T-cell (primary cell): ENCODE measurements at regions not wholly inside any gene's neighbourhood (a gene's known extent, or its start where the extent isn't known, plus 50 kb on each side); places are given as distances from the start of the nearest gene placed in this dataset.

Experiments
- ATAC-seq, 4 experiments: fragments of 200-7000 bp in 3 of 4; fragments of 150-1000 bp in 1 of 4; cut with Tn5 transposase; replicated peaks in 1 of 4; 1 replicate in 3 of 4; 2 replicates in 1 of 4; pipeline ENCODE4 v1.10.0; 2021; ENCODE audit warnings: moderate library complexity in 3 of 4, mild to moderate bottlenecking in 2 of 4, moderate number of reproducible peaks in 1 of 4
- CTCF ChIA-PET, 2 donors: fragments of 300-600 bp; sonication (Branson Sonifier 250); formaldehyde crosslinking; loops; one replicate each; lab custom pipeline; 2022; ENCODE audit warnings: antibody characterized with exemption in 2 of 2; lab: Charles Lee
- POLR2A ChIA-PET, 2 donors: fragments of 300-600 bp; sonication (Branson Sonifier 250); formaldehyde crosslinking; loops; one replicate each; lab custom pipeline; 2022; ENCODE audit warnings: antibody characterized with exemption in 2 of 2; lab: Charles Lee
- DNase-seq, 35 experiments: peaks; one replicate each; pipeline versions ENCODE4 v3.0.0 to v3.0.0-alpha.2; 2013 to 2023
- H3K27ac ChIP-seq: one replicate; pipeline ENCODE4 v1.5.1; 2013; ENCODE audit warnings: low read length
- H3K27me3 ChIP-seq, 2 experiments: replicated peaks in 1 of 2; 1 replicate in 1 of 2; 2 replicates in 1 of 2; pipeline versions ENCODE4 v1.6.1 to v1.7.0; 2013; ENCODE audit warnings: low read length in 1 of 2, mixed read lengths in 1 of 2; ENCODE audit not compliant: control insufficient read depth in 2 of 2, insufficient read depth in 2 of 2; ENCODE audit errors: extremely low read depth in 1 of 2
- H3K36me3 ChIP-seq, 2 donors: 1 replicate in 1 of 2; 2 replicates in 1 of 2; pipeline versions ENCODE4 v1.6.1 to v1.7.0; 2013; ENCODE audit warnings: low read length in 1 of 2; ENCODE audit not compliant: control insufficient read depth in 2 of 2, insufficient read depth in 1 of 2; ENCODE audit errors: extremely low read depth in 1 of 2
- H3K4me1 ChIP-seq, 2 experiments: 1 replicate in 1 of 2; 2 replicates in 1 of 2; pipeline versions ENCODE4 v1.6.1 to v1.7.0; 2013; ENCODE audit warnings: low read length in 2 of 2, mixed read lengths in 1 of 2; ENCODE audit not compliant: insufficient read depth in 2 of 2, control insufficient read depth in 1 of 2; ENCODE audit errors: extremely low read depth in 1 of 2
- H3K4me3 ChIP-seq, 2 donors: 1 replicate in 1 of 2; 2 replicates in 1 of 2; pipeline versions ENCODE4 v1.5.1 to v1.7.0; 2013; ENCODE audit warnings: mild to moderate bottlenecking in 2 of 2, low read length in 1 of 2, moderate library complexity in 1 of 2; ENCODE audit not compliant: control insufficient read depth in 1 of 2; ENCODE audit errors: extremely low read depth in 1 of 2
- H3K9me3 ChIP-seq: 2 replicates; pipeline ENCODE4 v1.7.0; 2013
- H3K27ac Mint-ChIP-seq, 2 donors: one replicate each; pipeline ENCODE4 v1.8.0; 2020 to 2021; ENCODE audit warnings: mild to moderate bottlenecking in 2 of 2, mixed read lengths in 2 of 2
- H3K27me3 Mint-ChIP-seq, 2 donors: one replicate each; pipeline ENCODE4 v1.8.0; 2021 to 2022; ENCODE audit warnings: mixed read lengths in 2 of 2
- H3K36me3 Mint-ChIP-seq: one replicate; pipeline ENCODE4 v1.8.0; 2021; ENCODE audit warnings: mixed read lengths
- H3K4me1 Mint-ChIP-seq, 3 donors: one replicate each; pipeline ENCODE4 v1.8.0; 2020 to 2022; ENCODE audit warnings: mixed read lengths in 3 of 3, mild to moderate bottlenecking in 1 of 3
- H3K4me3 Mint-ChIP-seq, 3 donors: one replicate each; pipeline ENCODE4 v1.8.0; 2020 to 2022; ENCODE audit warnings: mild to moderate bottlenecking in 3 of 3, mixed read lengths in 3 of 3, moderate library complexity in 3 of 3
- H3K9me3 Mint-ChIP-seq, 3 donors: one replicate each; pipeline ENCODE4 v1.8.0; 2020 to 2022; ENCODE audit warnings: mixed read lengths in 3 of 3
- WGBS: methylation state at CpG from one replicate; pipeline ENCODE4 v1.1.5; 2013; ENCODE audit warnings: missing lambda C conversion rate; ENCODE audit not compliant: insufficient coverage; 5-methylcytosine and 5-hydroxymethylcytosine counted together

DNA sequence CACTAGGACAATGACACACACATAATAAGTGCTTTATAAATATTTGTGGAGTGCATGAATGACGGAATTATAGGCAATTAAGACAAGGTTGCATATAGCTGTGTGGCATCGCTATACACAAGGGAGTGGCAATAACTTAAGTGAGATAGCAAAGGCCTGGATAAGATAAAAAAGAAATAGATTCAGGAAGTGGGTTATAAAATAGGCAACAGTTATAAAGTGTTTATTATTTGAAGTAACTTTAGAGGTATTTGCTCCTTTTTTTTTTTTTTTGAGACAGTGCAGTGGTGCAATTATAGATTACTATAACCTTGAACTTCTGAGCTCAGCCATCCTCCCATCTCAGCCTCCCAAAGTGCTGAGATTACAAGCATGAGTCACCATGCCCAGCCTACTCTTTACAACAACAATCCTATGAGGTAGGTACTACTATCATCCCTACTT, 75.9 kb upstream of the LOC128125822 start:
- H3K9me3 ChIP-seq, result no peaks in the 10 kb centered on the region
- H3K9me3 Mint-ChIP-seq, result no peaks in the 10 kb centered on the region
- no peak overlapping the region for H3K27ac ChIP-seq
- ATAC-seq (no peak), DNase-seq (no peak)
- no peaks in the 10 kb centered on the region for H3K4me1 Mint-ChIP-seq
- no peaks in the 10 kb centered on the region for H3K36me3 Mint-ChIP-seq
- peaks cover 0 to 3% of the 10 kb centered on the region in 2 experiments for H3K27me3 ChIP-seq
- H3K27me3 Mint-ChIP-seq, result peaks cover 2 to 6% of the 10 kb centered on the region in 2 donors
- no peak overlapping the region for H3K27ac Mint-ChIP-seq
- H3K4me1 ChIP-seq, result no peaks in the 10 kb centered on the region
- no CpG with 5 or more reads among the region's 2 CpGs for WGBS
- ChIA-PET POLR2A (no interaction called here), CTCF (interaction anchor here in 1 of 2 donors (0.6 kb wide), 1 partner anchor 268 kb away, joined by 4 read pairs; no protein-coding TSS in a partner anchor)
- no peak overlapping the region for H3K4me3 ChIP-seq
- no peak overlapping the region for H3K4me3 Mint-ChIP-seq
- H3K36me3 ChIP-seq, result no peaks in the 10 kb centered on the region

DNA sequence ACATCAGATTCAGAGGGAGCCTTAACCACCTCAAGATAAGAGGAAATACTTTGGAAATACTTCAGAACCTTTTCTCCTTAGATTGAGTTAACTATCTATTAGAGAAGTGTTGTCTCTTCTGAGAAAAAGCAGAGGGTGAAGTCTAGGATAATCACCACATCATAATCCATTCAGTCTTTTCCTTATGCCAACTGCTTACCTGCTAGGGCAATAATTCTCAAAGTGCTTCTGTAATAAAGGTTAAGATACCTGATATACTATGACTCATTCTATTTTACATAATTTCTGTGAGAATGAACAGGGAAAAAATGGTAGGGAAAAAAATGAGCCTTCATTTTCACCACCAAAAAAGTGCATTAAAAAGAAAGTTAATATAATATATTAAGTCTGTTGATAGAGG, 70.1 kb upstream of the LOC128125822 start:
- Mint-ChIP-seq H3K36me3 (no peaks in the 10 kb centered on the region), H3K4me1 (no peaks in the 10 kb centered on the region), H3K27ac (no peak overlapping the region), H3K27me3 (peaks cover 4 to 11% of the 10 kb centered on the region in 2 donors), H3K9me3 (no peaks in the 10 kb centered on the region), H3K4me3 (no peak overlapping the region)
- H3K4me3 ChIP-seq, result no peak overlapping the region
- no peak for DNase-seq
- POLR2A ChIA-PET, result no interaction called here
- H3K4me1 ChIP-seq, result no peaks in the 10 kb centered on the region
- H3K9me3 ChIP-seq, result no peaks in the 10 kb centered on the region
- no peaks in the 10 kb centered on the region for H3K36me3 ChIP-seq
- CTCF ChIA-PET, result no interaction called here
- H3K27ac ChIP-seq, result no peak overlapping the region
- no peaks in the 10 kb centered on the region for H3K27me3 ChIP-seq
- ATAC-seq, result no peak

DNA sequence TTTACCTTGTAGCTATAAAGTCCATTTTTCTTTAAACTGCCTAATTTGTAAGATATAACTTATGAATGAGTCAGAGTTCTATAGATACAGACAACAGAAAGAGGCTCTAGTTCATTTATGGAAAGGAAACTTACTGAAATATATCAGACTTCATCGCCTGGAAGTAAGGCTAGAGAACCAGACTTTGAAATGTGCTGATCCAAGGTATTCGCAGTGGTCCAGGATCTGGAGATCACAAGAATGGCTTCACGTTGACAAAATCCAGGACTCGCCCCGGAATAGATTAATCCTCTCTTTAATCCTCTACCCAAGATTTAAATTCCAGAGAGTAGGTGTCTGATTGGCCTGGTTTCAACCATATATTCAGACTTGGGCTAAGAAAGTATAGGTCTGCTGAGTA, 69.1 kb upstream of the LOC128125822 start:
- no peak overlapping the region for H3K27ac Mint-ChIP-seq
- H3K4me1 Mint-ChIP-seq, result no peaks in the 10 kb centered on the region
- H3K27ac ChIP-seq, result no peak overlapping the region
- no peaks in the 10 kb centered on the region for H3K27me3 ChIP-seq
- no peaks in the 10 kb centered on the region for H3K9me3 Mint-ChIP-seq
- no peak overlapping the region for H3K4me3 Mint-ChIP-seq
- CTCF ChIA-PET, result no interaction called here
- no CpG with 5 or more reads among the region's 5 CpGs for WGBS
- POLR2A ChIA-PET, result no interaction called here
- H3K36me3 Mint-ChIP-seq, result no peaks in the 10 kb centered on the region
- H3K4me3 ChIP-seq, result no peak overlapping the region
- ATAC-seq (no peak), DNase-seq (no peak)
- H3K9me3 ChIP-seq, result no peaks in the 10 kb centered on the region
- H3K4me1 ChIP-seq, result no peaks in the 10 kb centered on the region
- H3K27me3 Mint-ChIP-seq, result peaks cover 4 to 9% of the 10 kb centered on the region in 2 donors
- no peaks in the 10 kb centered on the region for H3K36me3 ChIP-seq

GRCh38 chr6:63504777-63505384, 67.4 kb upstream of the LOC128125822 start:
- no peaks in the 10 kb centered on the region for H3K36me3 Mint-ChIP-seq
- ChIA-PET POLR2A (no interaction called here), CTCF (interaction anchor here in 1 of 2 donors (0.7 kb wide), 1 partner anchor 83 kb away, joined by 3 read pairs; no protein-coding TSS in a partner anchor)
- DNase-seq, result no peak
- no CpG with 5 or more reads among the region's 3 CpGs for WGBS
- no peak overlapping the region for H3K27ac ChIP-seq
- no peak overlapping the region for H3K27ac Mint-ChIP-seq
- no peak overlapping the region for H3K4me3 ChIP-seq
- H3K4me1 ChIP-seq, result no peaks in the 10 kb centered on the region
- H3K4me3 Mint-ChIP-seq, result no peak overlapping the region
- peaks cover 2 to 5% of the 10 kb centered on the region in 2 donors for H3K27me3 Mint-ChIP-seq
- H3K9me3 ChIP-seq, result no peaks in the 10 kb centered on the region
- no peaks in the 10 kb centered on the region for H3K9me3 Mint-ChIP-seq
- peaks cover 0 to 2% of the 10 kb centered on the region in 2 experiments for H3K27me3 ChIP-seq
- no peak for ATAC-seq
- no peaks in the 10 kb centered on the region for H3K4me1 Mint-ChIP-seq
- H3K36me3 ChIP-seq, result no peaks in the 10 kb centered on the region

- no peaks in the 10 kb centered on the region for H3K9me3 Mint-ChIP-seq
- no peak overlapping the region for H3K27ac Mint-ChIP-seq
- DNase-seq, result peak in 1 of 35 experiments; percentile 4
- no peaks in the 10 kb centered on the region for H3K4me1 Mint-ChIP-seq
- POLR2A ChIA-PET, result no interaction called here
- no peaks in the 10 kb centered on the region for H3K4me1 ChIP-seq
- peak in 1 of 4 experiments; percentile 36 for ATAC-seq
- no peak overlapping the region for H3K4me3 ChIP-seq
- H3K27me3 Mint-ChIP-seq, result peaks cover 0 to 5% of the 10 kb centered on the region in 2 donors
- no CpG with 5 or more reads among the region's 3 CpGs for WGBS
- H3K9me3 ChIP-seq, result no peaks in the 10 kb centered on the region
- H3K36me3 ChIP-seq, result no peaks in the 10 kb centered on the region
- H3K36me3 Mint-ChIP-seq, result no peaks in the 10 kb centered on the region
- peaks cover 0 to 4% of the 10 kb centered on the region in 2 experiments for H3K27me3 ChIP-seq
- H3K27ac ChIP-seq, result no peak overlapping the region
- H3K4me3 Mint-ChIP-seq, result no peak overlapping the region
- CTCF ChIA-PET, result interaction anchor here in 1 of 2 donors (1.0 kb wide), 1 partner anchor 257 kb away, joined by 3 read pairs; no protein-coding TSS in a partner anchor
Observed at GRCh38 chr6:63507096-63507495, 65.2 kb upstream of the LOC128125822 start.

DNA sequence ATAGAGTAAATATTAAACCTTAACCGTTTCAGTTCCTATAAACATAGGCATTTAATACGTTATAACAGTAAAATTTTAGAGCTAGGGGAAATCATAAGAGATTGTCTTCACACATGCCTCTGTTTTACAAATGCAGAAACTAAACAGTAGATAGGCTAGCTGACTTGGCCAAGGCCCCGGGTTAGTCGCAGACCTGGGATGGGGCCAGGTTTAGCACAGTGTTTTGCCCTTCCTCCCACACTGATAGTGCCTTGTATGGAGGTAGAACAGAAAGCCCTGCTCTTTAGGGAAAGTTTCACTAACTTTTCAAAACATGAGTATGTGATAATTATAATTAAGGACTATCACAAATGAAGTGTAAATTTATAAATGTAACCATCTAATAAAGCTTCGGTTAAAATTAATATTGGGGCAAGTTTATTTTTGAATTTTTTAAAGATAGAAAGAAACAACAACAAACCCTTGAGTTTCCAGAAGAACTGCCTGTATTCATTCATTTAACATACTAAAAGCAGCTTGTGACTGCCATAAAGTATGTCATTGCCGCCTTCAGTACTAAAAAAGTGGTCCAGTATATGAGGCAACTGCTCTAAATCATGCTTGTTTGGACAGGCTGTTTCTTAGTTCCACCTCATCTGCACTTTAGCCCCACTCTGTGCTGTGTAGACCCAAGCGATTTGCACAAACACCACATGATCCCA, 62.5 kb upstream of the LOC128125822 start:
- H3K36me3 Mint-ChIP-seq, result no peaks in the 10 kb centered on the region
- no peaks in the 10 kb centered on the region for H3K36me3 ChIP-seq
- DNase-seq (no peak), ATAC-seq (no peak)
- H3K27ac ChIP-seq, result no peak overlapping the region
- H3K9me3 ChIP-seq, result no peaks in the 10 kb centered on the region
- ChIA-PET POLR2A (interaction anchor here in 1 of 2 donors (0.6 kb wide), 1 partner anchor 10 kb away, joined by 3 read pairs; no protein-coding TSS in a partner anchor), CTCF (no interaction called here)
- H3K9me3 Mint-ChIP-seq, result no peaks in the 10 kb centered on the region
- H3K27me3 ChIP-seq, result peaks cover 0 to 4% of the 10 kb centered on the region in 2 experiments
- H3K27ac Mint-ChIP-seq, result no peak overlapping the region
- no peaks in the 10 kb centered on the region for H3K4me1 Mint-ChIP-seq
- H3K4me3 ChIP-seq, result no peak overlapping the region
- H3K4me1 ChIP-seq, result no peaks in the 10 kb centered on the region
- H3K27me3 Mint-ChIP-seq, result peaks cover 4 to 9% of the 10 kb centered on the region in 2 donors
- WGBS, result 80% methylated on average over 1 of the region's 7 CpGs
- no peak overlapping the region for H3K4me3 Mint-ChIP-seq
